Liver (tissue), 8 donors: ENCODE measurements at regions not wholly inside any gene's neighbourhood (a gene's known extent, or its start where the extent isn't known, plus 50 kb on each side); places are given as distances from the start of the nearest gene placed in this dataset.

Source experiments
- DNase-seq: peaks from one replicate; pipeline ENCODE4 v3.0.0-alpha.2; 2017; ENCODE audit warnings: low spot score
- H3K27ac ChIP-seq, 2 donors: one replicate each; pipeline ENCODE4 v1.7.0; 2013; ENCODE audit warnings: inconsistent platforms in 2 of 2, low read length in 2 of 2, control low read depth in 1 of 2, low read depth in 1 of 2, mild to moderate bottlenecking in 1 of 2
- H3K27me3 ChIP-seq, 4 donors: one replicate each; pipeline versions ENCODE4 v1.6.1 to v1.7.0; 2013; ENCODE audit warnings: low read length in 3 of 4, inconsistent platforms in 1 of 4, mild to moderate bottlenecking in 1 of 4, moderate library complexity in 1 of 4; ENCODE audit not compliant: control insufficient read depth in 4 of 4, insufficient read depth in 4 of 4
- H3K36me3 ChIP-seq, 4 donors: one replicate each; pipeline versions ENCODE4 v1.6.1 to v1.7.0; 2013; ENCODE audit warnings: low read length in 3 of 4, mild to moderate bottlenecking in 3 of 4, low read depth in 1 of 4, moderate library complexity in 1 of 4; ENCODE audit not compliant: control insufficient read depth in 4 of 4, insufficient read depth in 3 of 4
- H3K4me1 ChIP-seq, 4 donors: one replicate each; pipeline versions ENCODE4 v1.6.1 to v1.7.0; 2013; ENCODE audit warnings: low read length in 3 of 4, mild to moderate bottlenecking in 3 of 4, moderate library complexity in 1 of 4; ENCODE audit not compliant: control insufficient read depth in 4 of 4, insufficient read depth in 4 of 4
- H3K4me3 ChIP-seq, 3 donors: one replicate each; pipeline versions ENCODE4 v1.6.1 to v1.7.0; 2013; ENCODE audit warnings: low read length in 3 of 3, control low read depth in 1 of 3, low read depth in 1 of 3, mild to moderate bottlenecking in 1 of 3
- H3K9ac ChIP-seq, 2 donors: one replicate each; pipeline ENCODE4 v1.7.0; 2013; ENCODE audit warnings: low read length in 2 of 2, mild to moderate bottlenecking in 2 of 2, moderate library complexity in 2 of 2, control low read depth in 1 of 2, low read depth in 1 of 2
- H3K9me3 ChIP-seq, 4 donors: one replicate each; pipeline versions ENCODE4 v1.6.1 to v1.7.0; 2013; ENCODE audit warnings: low read length in 3 of 4; ENCODE audit not compliant: control insufficient read depth in 4 of 4
- ATF3 ChIP-seq: IDR thresholded peaks from 2 replicates; pipeline ENCODE4 v1.6.1; 2016; ENCODE audit warnings: antibody characterized with exemption
- FOXA1 ChIP-seq: IDR thresholded peaks from 2 replicates; pipeline ENCODE4 v1.6.1; 2016; ENCODE audit warnings: antibody characterized with exemption
- FOXA2 ChIP-seq: IDR thresholded peaks from 2 replicates; pipeline ENCODE4 v1.6.1; 2016; ENCODE audit warnings: antibody characterized with exemption
- GABPA ChIP-seq, 2 donors: IDR thresholded peaks in 1 of 2; conservative IDR thresholded peaks in 1 of 2; 2 replicates each; pipeline ENCODE4 v1.6.1; 2016; ENCODE audit warnings: antibody characterized with exemption in 2 of 2, mild to moderate bottlenecking in 1 of 2, moderate library complexity in 1 of 2
- HNF4A ChIP-seq, 2 donors: conservative IDR thresholded peaks; 2 replicates each; pipeline ENCODE4 v1.6.1; 2016; ENCODE audit warnings: antibody characterized with exemption in 2 of 2, mild to moderate bottlenecking in 2 of 2
- HNF4G ChIP-seq: IDR thresholded peaks from 2 replicates; pipeline ENCODE4 v1.6.1; 2016; ENCODE audit warnings: antibody characterized with exemption
- NR2F2 ChIP-seq: IDR thresholded peaks from 2 replicates; pipeline ENCODE4 v1.6.1; 2016; ENCODE audit warnings: antibody characterized with exemption
- REST ChIP-seq: IDR thresholded peaks from 2 replicates; pipeline ENCODE4 v1.6.1; 2016; ENCODE audit warnings: antibody characterized with exemption, mild to moderate bottlenecking
- RXRA ChIP-seq, 2 donors: IDR thresholded peaks; 2 replicates each; pipeline ENCODE4 v1.6.1; 2017 to 2018; ENCODE audit warnings: antibody characterized with exemption in 2 of 2, mild to moderate bottlenecking in 1 of 2
- SP1 ChIP-seq: IDR thresholded peaks from 2 replicates; pipeline ENCODE4 v1.6.1; 2018; ENCODE audit warnings: antibody characterized with exemption, mild to moderate bottlenecking
- YY1 ChIP-seq: IDR thresholded peaks from 2 replicates; pipeline ENCODE4 v1.6.1; 2016; ENCODE audit warnings: antibody characterized with exemption, mild to moderate bottlenecking
- WGBS: extraction: QIAGEN DNeasy Blood & Tissue Kit; methylation state at CpG from one replicate; pipeline ENCODE4 v1.1.7; 2013; 5-methylcytosine and 5-hydroxymethylcytosine counted together
- TF ChIP-seq, protein P1 (sequence below): fragments of 150-350 bp; IDR thresholded peaks from 2 replicates; pipeline ENCODE4 v1.5.1; 2017; ENCODE audit warnings: improper control_type of control experiment, low read depth, low read length; ENCODE audit not compliant: missing input control
- TF ChIP-seq, protein P2 (sequence below): IDR thresholded peaks from 2 replicates; pipeline ENCODE4 v1.6.1; 2016; ENCODE audit warnings: antibody characterized with exemption
- TF ChIP-seq, protein P3 (sequence below): IDR thresholded peaks from 2 replicates; pipeline ENCODE4 v1.6.1; 2016; ENCODE audit warnings: antibody characterized with exemption
- donor health status: healthy.
- donor health status: healthy.
- donor health status: healthy.
- donor health status: healthy.
- donor health status: healthy.

DNA sequence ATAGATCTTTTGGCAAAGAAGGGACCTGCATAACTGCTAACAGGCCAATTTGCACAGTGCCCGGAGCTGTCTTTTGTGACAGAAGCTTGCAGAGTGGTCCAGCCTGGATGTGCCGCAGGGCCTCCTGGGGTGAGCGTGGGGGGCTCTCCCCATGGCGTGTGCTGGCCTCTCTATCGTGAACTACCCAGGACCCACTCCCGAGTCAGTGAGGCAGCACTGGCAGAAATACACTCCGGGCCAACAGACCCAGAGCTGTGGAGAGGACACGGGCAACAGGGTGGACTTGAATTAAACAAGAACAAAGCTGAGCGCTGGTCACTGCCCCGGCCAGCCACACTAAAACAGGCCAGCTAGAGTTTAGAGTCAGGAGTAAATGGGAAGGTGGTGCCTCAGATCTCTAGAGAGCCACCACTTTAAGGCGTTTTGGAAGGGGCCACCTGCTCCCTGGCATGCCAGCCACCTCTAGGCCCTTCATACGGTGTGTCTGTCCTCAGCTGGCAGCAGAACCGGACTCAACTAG, 152.1 kb downstream of the KLF13 start:
- Histone ChIP-seq H3K4me3 (no peak overlapping the region), H3K9me3 (peaks cover 0 to 2% (median 0%) of the 10 kb centered on the region in 4 donors), H3K36me3 (no peaks in the 10 kb centered on the region), H3K27me3 (no peaks in the 10 kb centered on the region), H3K9ac (no peak overlapping the region), H3K4me1 (peaks cover 0 to 2% (median 0%) of the 10 kb centered on the region in 4 donors), H3K27ac (no peak overlapping the region)
- TF ChIP-seq SP1 (no peak), YY1 (no peak), RXRA (IDR thresholded peaks at IDR 0.05) (no peak), REST (no peak), FOXA2 (no peak), NR2F2 (no peak), HNF4A (conservative IDR thresholded peaks at IDR 0.05) (no peak), HNF4G (no peak), FOXA1 (no peak), ATF3 (no peak)
- TF ChIP-seq, protein P1, sequence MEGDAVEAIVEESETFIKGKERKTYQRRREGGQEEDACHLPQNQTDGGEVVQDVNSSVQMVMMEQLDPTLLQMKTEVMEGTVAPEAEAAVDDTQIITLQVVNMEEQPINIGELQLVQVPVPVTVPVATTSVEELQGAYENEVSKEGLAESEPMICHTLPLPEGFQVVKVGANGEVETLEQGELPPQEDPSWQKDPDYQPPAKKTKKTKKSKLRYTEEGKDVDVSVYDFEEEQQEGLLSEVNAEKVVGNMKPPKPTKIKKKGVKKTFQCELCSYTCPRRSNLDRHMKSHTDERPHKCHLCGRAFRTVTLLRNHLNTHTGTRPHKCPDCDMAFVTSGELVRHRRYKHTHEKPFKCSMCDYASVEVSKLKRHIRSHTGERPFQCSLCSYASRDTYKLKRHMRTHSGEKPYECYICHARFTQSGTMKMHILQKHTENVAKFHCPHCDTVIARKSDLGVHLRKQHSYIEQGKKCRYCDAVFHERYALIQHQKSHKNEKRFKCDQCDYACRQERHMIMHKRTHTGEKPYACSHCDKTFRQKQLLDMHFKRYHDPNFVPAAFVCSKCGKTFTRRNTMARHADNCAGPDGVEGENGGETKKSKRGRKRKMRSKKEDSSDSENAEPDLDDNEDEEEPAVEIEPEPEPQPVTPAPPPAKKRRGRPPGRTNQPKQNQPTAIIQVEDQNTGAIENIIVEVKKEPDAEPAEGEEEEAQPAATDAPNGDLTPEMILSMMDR: no peak
- TF ChIP-seq, protein P2, sequence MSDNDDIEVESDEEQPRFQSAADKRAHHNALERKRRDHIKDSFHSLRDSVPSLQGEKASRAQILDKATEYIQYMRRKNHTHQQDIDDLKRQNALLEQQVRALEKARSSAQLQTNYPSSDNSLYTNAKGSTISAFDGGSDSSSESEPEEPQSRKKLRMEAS: no peak
- DNase-seq: no peak
- WGBS: 91% methylated on average over 13 of the region's 13 CpGs

GRCh38 chr15:31480356-31481025, 153.9 kb downstream of the KLF13 start:
- peaks cover 0 to 4% (median 0%) of the 10 kb centered on the region in 4 donors for H3K9me3 ChIP-seq
- H3K27ac ChIP-seq: no peak overlapping the region
- no peak overlapping the region for H3K9ac ChIP-seq
- no peaks in the 10 kb centered on the region for H3K27me3 ChIP-seq
- TF ChIP-seq, protein P2: no peak
- TF ChIP-seq ATF3 (no peak), GABPA (IDR thresholded peaks at IDR 0.05 in 1 of 2, conservative IDR thresholded peaks at IDR 0.05 in 1 of 2) (no peak), FOXA2 (no peak), NR2F2 (no peak), REST (no peak)
- TF ChIP-seq, protein P3, sequence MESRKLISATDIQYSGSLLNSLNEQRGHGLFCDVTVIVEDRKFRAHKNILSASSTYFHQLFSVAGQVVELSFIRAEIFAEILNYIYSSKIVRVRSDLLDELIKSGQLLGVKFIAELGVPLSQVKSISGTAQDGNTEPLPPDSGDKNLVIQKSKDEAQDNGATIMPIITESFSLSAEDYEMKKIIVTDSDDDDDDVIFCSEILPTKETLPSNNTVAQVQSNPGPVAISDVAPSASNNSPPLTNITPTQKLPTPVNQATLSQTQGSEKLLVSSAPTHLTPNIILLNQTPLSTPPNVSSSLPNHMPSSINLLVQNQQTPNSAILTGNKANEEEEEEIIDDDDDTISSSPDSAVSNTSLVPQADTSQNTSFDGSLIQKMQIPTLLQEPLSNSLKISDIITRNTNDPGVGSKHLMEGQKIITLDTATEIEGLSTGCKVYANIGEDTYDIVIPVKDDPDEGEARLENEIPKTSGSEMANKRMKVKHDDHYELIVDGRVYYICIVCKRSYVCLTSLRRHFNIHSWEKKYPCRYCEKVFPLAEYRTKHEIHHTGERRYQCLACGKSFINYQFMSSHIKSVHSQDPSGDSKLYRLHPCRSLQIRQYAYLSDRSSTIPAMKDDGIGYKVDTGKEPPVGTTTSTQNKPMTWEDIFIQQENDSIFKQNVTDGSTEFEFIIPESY: no peak
- TF ChIP-seq, protein P1: no peak
- WGBS: 83% methylated on average over 12 of the region's 12 CpGs
- no peak overlapping the region for H3K4me3 ChIP-seq
- DNase-seq: no peak
- no peaks in the 10 kb centered on the region for H3K36me3 ChIP-seq
- H3K4me1 ChIP-seq: peaks cover 0 to 2% (median 0%) of the 10 kb centered on the region in 4 donors
